K562 (cell line): ENCODE measurements at regions not wholly inside any gene's neighbourhood (a gene's known extent, or its start where the extent isn't known, plus 50 kb on each side); places are given as distances from the start of the nearest gene placed in this dataset.

Experiments used
- ATAC-seq: fragments of 200-7000 bp; cut with Tn5 transposase; 3 replicates; pipeline ENCODE4 v1.9.1; 2020; ENCODE audit warnings: moderate library complexity
- BruUV-seq: library from RNA; stranded (reverse); fragments of 400-500 nt; replicated peaks from 2 replicates; lab custom pipeline; 2021; lab: Mats Ljungman, UMichigan
- CTCF ChIA-PET: fragments of 300-600 bp; formaldehyde crosslinking; extraction: SDS; loops from one replicate; lab custom pipeline; 2021; ENCODE audit warnings: low intra/inter-chr PET ratio; lab: Yijun Ruan, JAX
- POLR2A ChIA-PET: fragments of 300-600, 350-650 bp; sonication (Branson Sonifier 250); formaldehyde crosslinking; extraction: SDS; loops from one replicate; lab custom pipeline; 2021; ENCODE audit warnings: antibody characterized with exemption, inconsistent platforms; lab: Yijun Ruan, JAX
- DNase-seq, 4 experiments: peaks; one replicate each; pipeline versions ENCODE4 v3.0.0 to v3.0.0-alpha.2; 2011 to 2018; ENCODE audit warnings: low spot score in 3 of 4, mixed read lengths in 3 of 4; ENCODE audit errors: extremely low read depth in 1 of 4
- FAIRE-seq: peaks from 2 replicates; lab custom pipeline; 2011; peaks lifted over from hg19 to GRCh38; lab: Jason Lieb, UNC
- H2AFZ ChIP-seq: 2 replicates; pipeline ENCODE4 v1.6.0; 2011; ENCODE audit warnings: low read depth, low read length, control low read depth, inconsistent platforms
- H3K27ac ChIP-seq: fragments of 200-600 bp; 3 replicates; pipeline ENCODE4 v1.8.0; 2011; ENCODE audit warnings: low read depth, mild to moderate bottlenecking, control low read depth, inconsistent platforms, low read length, moderate library complexity, mixed read lengths; ENCODE audit errors: extremely low read depth
- H3K27me3 ChIP-seq, 2 experiments: fragments of 300-600 bp in 1 of 2; 2 replicates in 1 of 2; 3 replicates in 1 of 2; pipeline versions ENCODE4 v1.6.0 to v1.8.0; 2011; ENCODE audit warnings: inconsistent platforms in 2 of 2, low read length in 2 of 2, mild to moderate bottlenecking in 1 of 2, mixed read lengths in 1 of 2, moderate library complexity in 1 of 2; ENCODE audit not compliant: control insufficient read depth in 2 of 2, insufficient read depth in 2 of 2
- H3K36me3 ChIP-seq: fragments of 300-600 bp; 3 replicates; pipeline ENCODE4 v1.8.0; 2011; ENCODE audit warnings: mild to moderate bottlenecking, low read length, inconsistent platforms; ENCODE audit not compliant: control insufficient read depth, insufficient read depth
- H3K4me1 ChIP-seq, 2 experiments: fragments of 200-600 bp in 1 of 2; replicated peaks in 1 of 2; 2 replicates in 1 of 2; 3 replicates in 1 of 2; pipeline versions ENCODE4 v1.5.1 to v1.8.0; 2011; ENCODE audit warnings: inconsistent platforms in 2 of 2, low read length in 2 of 2, mild to moderate bottlenecking in 1 of 2, mixed read lengths in 1 of 2, moderate library complexity in 1 of 2; ENCODE audit not compliant: control insufficient read depth in 2 of 2, insufficient read depth in 2 of 2
- H3K4me2 ChIP-seq: 2 replicates; pipeline ENCODE4 v1.6.1; 2011; ENCODE audit warnings: low read length, control low read depth, inconsistent platforms, mixed read lengths; ENCODE audit not compliant: insufficient read depth
- H3K4me3 ChIP-seq: fragments of 200-600 bp; sonication (generic), shearing (Covaris generic); 2 replicates; pipeline ENCODE4 v1.5.1; 2016; ENCODE audit warnings: control low read depth, inconsistent platforms
- H3K79me2 ChIP-seq: fragments of 200-600 bp; 3 replicates; pipeline ENCODE4 v1.8.0; 2011; ENCODE audit warnings: low read length, inconsistent platforms; ENCODE audit not compliant: control insufficient read depth, insufficient read depth
- H3K9ac ChIP-seq, 2 experiments: 2 replicates each; pipeline versions ENCODE4 v1.6.0 to v1.6.1; 2011; ENCODE audit warnings: low read depth in 2 of 2, low read length in 2 of 2, control low read depth in 1 of 2, inconsistent platforms in 1 of 2, mild to moderate bottlenecking in 1 of 2, mixed read lengths in 1 of 2; ENCODE audit not compliant: insufficient read depth in 1 of 2
- H3K9me1 ChIP-seq: one replicate; pipeline ENCODE4 v1.6.0; 2011; ENCODE audit warnings: inconsistent platforms, mild to moderate bottlenecking, low read length, moderate library complexity; ENCODE audit not compliant: control insufficient read depth, insufficient read depth
- H3K9me3 ChIP-seq: replicated peaks from 2 replicates; pipeline ENCODE4 v1.5.1; 2011; ENCODE audit warnings: low read depth, low read length, inconsistent platforms; ENCODE audit not compliant: control insufficient read depth, insufficient read depth
- H4K20me1 ChIP-seq: replicated peaks from 2 replicates; pipeline ENCODE4 v1.6.1; 2011; ENCODE audit warnings: low read length, inconsistent platforms, mixed read lengths; ENCODE audit not compliant: control insufficient read depth, insufficient read depth
- C11orf30 ChIP-seq: fragments of 450-650 bp; IDR thresholded peaks from 2 replicates; pipeline ENCODE4 v1.6.1; 2016; ENCODE audit warnings: low read depth, mild to moderate bottlenecking
- CBX2 ChIP-seq: fragments of 200-600 bp; sonication (generic); IDR thresholded peaks from one replicate; pipeline ENCODE4 v1.6.1; 2012; ENCODE audit warnings: mild to moderate bottlenecking, low read length, inconsistent platforms; ENCODE audit not compliant: insufficient read depth, poor library complexity, severe bottlenecking
- FOSL1 ChIP-seq: fragments of 200-800 bp; sonication (Bioruptor generic); conservative IDR thresholded peaks from 2 replicates; pipeline ENCODE4 v1.6.1; 2016; ENCODE audit warnings: missing genetic modification characterization, missing compliant biosample characterization
- HNRNPK ChIP-seq: fragments of 200-400 bp; formaldehyde crosslinking; IDR thresholded peaks from one replicate; pipeline ENCODE4 v1.6.1; 2018; ENCODE audit warnings: mild to moderate bottlenecking, low read depth, low read length; ENCODE audit not compliant: poor library complexity, severe bottlenecking
- KHSRP ChIP-seq: fragments of 450-650 bp; IDR thresholded peaks from 2 replicates; pipeline ENCODE4 v1.6.1; 2017
- PTRF ChIP-seq: fragments of 450-650 bp; IDR thresholded peaks from 2 replicates; pipeline ENCODE4 v1.6.1; 2016; ENCODE audit warnings: mild to moderate bottlenecking, missing genetic modification characterization, missing compliant biosample characterization
- SIX5 ChIP-seq, 2 experiments: IDR thresholded peaks; 2 replicates each; pipeline ENCODE4 v1.6.1; 2011; ENCODE audit warnings: low read length in 2 of 2, borderline replicate concordance in 1 of 2, low read depth in 1 of 2, mild to moderate bottlenecking in 1 of 2, moderate library complexity in 1 of 2; ENCODE audit not compliant: insufficient read depth in 1 of 2
- SRF ChIP-seq, 2 experiments: fragments of 250-450, 450-650 bp in 1 of 2; sonication (Bioruptor Pico) in 1 of 2; sonication (generic) in 1 of 2; formaldehyde crosslinking; IDR thresholded peaks; 2 replicates each; pipeline versions ENCODE4 v1.5.0 to v1.5.1; 2020 to 2022; ENCODE audit warnings: mild to moderate bottlenecking in 1 of 2, missing genetic modification reagents in 1 of 2
- TCF7L2 ChIP-seq: fragments of 150-350 bp; IDR thresholded peaks from 2 replicates; pipeline ENCODE4 v1.6.1; 2016; ENCODE audit warnings: low read depth, mild to moderate bottlenecking, low read length, moderate library complexity
- ZNF184 ChIP-seq: sonication (generic); formaldehyde crosslinking; IDR thresholded peaks from 2 replicates; pipeline ENCODE4 v1.5.0; 2020; ENCODE audit warnings: missing genetic modification reagents
- ZNF41 ChIP-seq: fragments of 250-450 bp; sonication (Bioruptor Pico); conservative IDR thresholded peaks from 2 replicates; pipeline ENCODE4 v1.4.0; 2020; ENCODE audit warnings: mild to moderate bottlenecking
- ZNF444 ChIP-seq: fragments of 250-450 bp; sonication (Bioruptor Pico); IDR thresholded peaks from 2 replicates; pipeline ENCODE4 v1.4.0; 2020; ENCODE audit warnings: mild to moderate bottlenecking, moderate library complexity
- WGBS: fragments of 100-300 bp; shearing (Covaris generic); methylation state at CpG from one replicate; pipeline ENCODE4 v1.1.6; 2016; ENCODE audit warnings: low coverage, mixed read lengths; ENCODE audit not compliant: insufficient coverage; ENCODE audit errors: missing lambda C conversion rate; 5-methylcytosine and 5-hydroxymethylcytosine counted together
- in situ Hi-C: fragments of 300-500 bp; cut with MboI; formaldehyde crosslinking; loops from 4 replicates; pipeline ENCODE4 v1.15.0; 2018; ENCODE audit warnings: inconsistent platforms, mixed read lengths
- intact Hi-C: fragments of 100-400 bp; cut with micrococcal nuclease; formaldehyde crosslinking; loops from 2 replicates; pipeline ENCODE4 v1.14.2; 2022
- TF ChIP-seq, protein P1 (sequence below): fragments of 250-450 bp; sonication (Bioruptor Pico); IDR thresholded peaks from 2 replicates; pipeline ENCODE4 v1.8.0; 2022; ENCODE audit warnings: inconsistent platforms
- TF ChIP-seq, protein P2 (sequence below): fragments of 250-450 bp; sonication (Bioruptor Pico); IDR thresholded peaks from 2 replicates; pipeline ENCODE4 v1.8.0; 2022; ENCODE audit warnings: moderate library complexity, mild to moderate bottlenecking, inconsistent platforms
- TF ChIP-seq, protein P3 (sequence below): fragments of 450-650 bp; IDR thresholded peaks from 2 replicates; pipeline ENCODE4 v1.6.1; 2018; ENCODE audit warnings: mild to moderate bottlenecking, low read depth; ENCODE audit not compliant: partially characterized antibody
- TF ChIP-seq, protein P4 (sequence below): fragments of 450-650 bp; conservative IDR thresholded peaks from 2 replicates; pipeline ENCODE4 v1.6.1; 2016; ENCODE audit warnings: missing genetic modification characterization, low read depth, mild to moderate bottlenecking, missing compliant biosample characterization, moderate library complexity
- TF ChIP-seq, protein P5 (sequence below), 2 experiments: fragments of 250-450 bp in 1 of 2; fragments of 450-650 bp in 1 of 2; sonication (Bioruptor Pico) in 1 of 2; IDR thresholded peaks; 2 replicates each; pipeline versions ENCODE4 v1.6.1 to v1.8.0; 2016 to 2021; ENCODE audit warnings: mild to moderate bottlenecking in 2 of 2, moderate library complexity in 2 of 2, missing compliant biosample characterization in 1 of 2, missing genetic modification characterization in 1 of 2

DNA sequence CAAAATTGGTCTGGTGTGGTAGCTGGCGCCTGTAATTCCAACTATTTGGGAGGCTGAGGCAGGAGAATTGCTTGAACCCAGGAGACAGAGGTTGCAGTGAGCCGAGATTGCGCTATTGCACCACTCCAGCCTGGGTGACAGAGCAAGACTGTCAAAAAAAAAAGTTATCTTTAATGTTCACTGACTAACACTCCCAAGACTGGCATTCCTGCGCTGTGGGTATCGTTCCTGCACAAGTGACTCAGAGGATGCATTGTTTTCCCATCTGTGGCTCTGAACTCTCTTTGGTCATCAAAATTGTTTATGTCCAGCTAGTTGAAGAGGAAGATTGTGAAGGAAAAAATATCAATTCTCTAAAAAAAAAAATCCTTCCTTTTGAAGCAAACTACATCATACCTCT lies 539.0 kb downstream of the SOX11 start:
- ATAC-seq (no peak), DNase-seq (no peak), FAIRE-seq (no peak)
- intact Hi-C loops: no loop called here
- ChIA-PET POLR2A (no interaction called here), CTCF (no interaction called here)
- H3K9me3 ChIP-seq: no peaks in the 10 kb centered on the region; the same call in 1 of the 2 replicates
- in situ Hi-C loops: no loop called here
- H3K27ac ChIP-seq: no peak overlapping the region
- no TSS peak for BruUV-seq
- 2% methylated on average over 4 of the region's 5 CpGs for WGBS
- H3K79me2 ChIP-seq: no peaks in the 10 kb centered on the region
- no peaks in the 10 kb centered on the region for H3K36me3 ChIP-seq
- H3K9ac ChIP-seq: no peak overlapping the region
- no peaks in the 10 kb centered on the region for H3K27me3 ChIP-seq
- no peaks in the 10 kb centered on the region for H3K4me1 ChIP-seq
- H2AFZ ChIP-seq: no peak overlapping the region
- H3K4me3 ChIP-seq: no peak overlapping the region
- H3K9me1 ChIP-seq: no peaks in the 10 kb centered on the region
- no peaks in the 10 kb centered on the region for H4K20me1 ChIP-seq
- H3K4me2 ChIP-seq: no peak overlapping the region
- TF ChIP-seq TCF7L2 (no peak), CBX2 (no peak), ZNF184 (CRISPR knock-in tag) (no peak), SRF (CRISPR knock-in tag; IDR thresholded peaks at IDR 0.05) (no peak), ZNF41 (CRISPR knock-in tag) (no peak), SIX5 (IDR thresholded peaks at IDR 0.05; ENCODE audit: borderline replicate concordance in 1 of 2, insufficient read depth in 1 of 2, low read depth in 1 of 2, low read length in 2 of 2) (no peak), KHSRP (no peak), ZNF444 (CRISPR knock-in tag) (no peak), HNRNPK (no peak), FOSL1 (no peak), C11orf30 (no peak), PTRF (tag) (no peak)
- TF ChIP-seq, protein P1, sequence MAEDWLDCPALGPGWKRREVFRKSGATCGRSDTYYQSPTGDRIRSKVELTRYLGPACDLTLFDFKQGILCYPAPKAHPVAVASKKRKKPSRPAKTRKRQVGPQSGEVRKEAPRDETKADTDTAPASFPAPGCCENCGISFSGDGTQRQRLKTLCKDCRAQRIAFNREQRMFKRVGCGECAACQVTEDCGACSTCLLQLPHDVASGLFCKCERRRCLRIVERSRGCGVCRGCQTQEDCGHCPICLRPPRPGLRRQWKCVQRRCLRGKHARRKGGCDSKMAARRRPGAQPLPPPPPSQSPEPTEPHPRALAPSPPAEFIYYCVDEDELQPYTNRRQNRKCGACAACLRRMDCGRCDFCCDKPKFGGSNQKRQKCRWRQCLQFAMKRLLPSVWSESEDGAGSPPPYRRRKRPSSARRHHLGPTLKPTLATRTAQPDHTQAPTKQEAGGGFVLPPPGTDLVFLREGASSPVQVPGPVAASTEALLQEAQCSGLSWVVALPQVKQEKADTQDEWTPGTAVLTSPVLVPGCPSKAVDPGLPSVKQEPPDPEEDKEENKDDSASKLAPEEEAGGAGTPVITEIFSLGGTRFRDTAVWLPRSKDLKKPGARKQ (CRISPR knock-in tag): no peak
- TF ChIP-seq, protein P2, sequence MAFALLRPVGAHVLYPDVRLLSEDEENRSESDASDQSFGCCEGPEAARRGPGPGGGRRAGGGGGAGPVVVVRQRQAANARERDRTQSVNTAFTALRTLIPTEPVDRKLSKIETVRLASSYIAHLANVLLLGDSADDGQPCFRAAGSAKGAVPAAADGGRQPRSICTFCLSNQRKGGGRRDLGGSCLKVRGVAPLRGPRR: no peak
- TF ChIP-seq, protein P3, sequence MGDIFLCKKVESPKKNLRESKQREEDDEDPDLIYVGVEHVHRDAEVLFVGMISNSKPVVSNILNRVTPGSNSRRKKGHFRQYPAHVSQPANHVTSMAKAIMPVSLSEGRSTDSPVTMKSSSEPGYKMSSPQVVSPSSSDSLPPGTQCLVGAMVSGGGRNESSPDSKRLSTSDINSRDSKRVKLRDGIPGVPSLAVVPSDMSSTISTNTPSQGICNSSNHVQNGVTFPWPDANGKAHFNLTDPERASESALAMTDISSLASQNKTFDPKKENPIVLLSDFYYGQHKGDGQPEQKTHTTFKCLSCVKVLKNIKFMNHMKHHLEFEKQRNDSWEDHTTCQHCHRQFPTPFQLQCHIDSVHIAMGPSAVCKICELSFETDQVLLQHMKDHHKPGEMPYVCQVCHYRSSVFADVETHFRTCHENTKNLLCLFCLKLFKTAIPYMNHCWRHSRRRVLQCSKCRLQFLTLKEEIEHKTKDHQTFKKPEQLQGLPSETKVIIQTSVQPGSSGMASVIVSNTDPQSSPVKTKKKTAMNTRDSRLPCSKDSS: no peak
- TF ChIP-seq, protein P4, sequence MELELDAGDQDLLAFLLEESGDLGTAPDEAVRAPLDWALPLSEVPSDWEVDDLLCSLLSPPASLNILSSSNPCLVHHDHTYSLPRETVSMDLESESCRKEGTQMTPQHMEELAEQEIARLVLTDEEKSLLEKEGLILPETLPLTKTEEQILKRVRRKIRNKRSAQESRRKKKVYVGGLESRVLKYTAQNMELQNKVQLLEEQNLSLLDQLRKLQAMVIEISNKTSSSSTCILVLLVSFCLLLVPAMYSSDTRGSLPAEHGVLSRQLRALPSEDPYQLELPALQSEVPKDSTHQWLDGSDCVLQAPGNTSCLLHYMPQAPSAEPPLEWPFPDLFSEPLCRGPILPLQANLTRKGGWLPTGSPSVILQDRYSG (tag): no peak
- TF ChIP-seq, protein P5, sequence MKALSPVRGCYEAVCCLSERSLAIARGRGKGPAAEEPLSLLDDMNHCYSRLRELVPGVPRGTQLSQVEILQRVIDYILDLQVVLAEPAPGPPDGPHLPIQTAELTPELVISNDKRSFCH (CRISPR knock-in tag; IDR thresholded peaks at IDR 0.05): no peak
- TF ChIP-seq, protein P5 (tag; IDR thresholded peaks at IDR 0.05): no peak
